Esophagus squamous epithelium (tissue), 5 donors: ENCODE measurements at regions not wholly inside any gene's neighbourhood (a gene's known extent, or its start where the extent isn't known, plus 50 kb on each side); places are given as distances from the start of the nearest gene placed in this dataset.

Source experiments
- DNase-seq: peaks from one replicate; lab custom pipeline; 2025; lab: John Stamatoyannopoulos, UW
- H3K27ac ChIP-seq, 4 donors: fragments of 200-600 bp; sonication (generic); one replicate each; pipeline ENCODE4 v1.5.1; 2016 to 2019; ENCODE audit warnings: mild to moderate bottlenecking in 1 of 4
- H3K27me3 ChIP-seq, 4 donors: fragments of 200-600 bp; sonication (generic); 1 replicate in 3 of 4; 2 replicates in 1 of 4; pipeline versions ENCODE4 v1.5.1 to v1.6.0; 2017 to 2021; ENCODE audit warnings: antibody characterized with exemption in 1 of 4
- H3K36me3 ChIP-seq, 3 donors: fragments of 200-600 bp; sonication (generic); one replicate each; pipeline ENCODE4 v1.5.1; 2016 to 2019
- H3K4me1 ChIP-seq, 3 donors: fragments of 200-600 bp; sonication (generic); one replicate each; pipeline ENCODE4 v1.5.1; 2017 to 2019
- H3K4me3 ChIP-seq, 4 donors: fragments of 200-600 bp; sonication (generic); 1 replicate in 3 of 4; 2 replicates in 1 of 4; pipeline ENCODE4 v1.5.1; 2016 to 2019; ENCODE audit warnings: mild to moderate bottlenecking in 2 of 4, moderate library complexity in 1 of 4
- H3K9me3 ChIP-seq, 3 donors: fragments of 200-600 bp; sonication (generic); one replicate each; pipeline ENCODE4 v1.5.1; 2016 to 2019
- POLR2A ChIP-seq, 4 donors: fragments of 450-650 bp; IDR thresholded peaks; one replicate each; pipeline ENCODE4 v1.6.1; 2017; ENCODE audit warnings: antibody characterized with exemption in 4 of 4, mild to moderate bottlenecking in 4 of 4, moderate library complexity in 3 of 4
- WGBS, 2 donors: methylation state at CpG; one replicate each; pipeline ENCODE4 v1.1.5; 2018; 5-methylcytosine and 5-hydroxymethylcytosine counted together
- intact Hi-C: fragments of 100-400 bp; cut with DNase I; formaldehyde crosslinking; loops from one replicate; pipeline ENCODE4 v1.15.0; 2022
- TF ChIP-seq, protein P1 (sequence below), 6 experiments: fragments of 450-650 bp in 4 of 6; fragments of 200-600 bp in 2 of 6; sonication (generic) in 2 of 6; IDR thresholded peaks; one replicate each; pipeline ENCODE4 v1.5.1; 2016 to 2019; ENCODE audit warnings: antibody characterized with exemption in 6 of 6, mild to moderate bottlenecking in 4 of 6, moderate library complexity in 4 of 6
- donor health status: DM: yes; HTN: yes; CAD: no.

DNA sequence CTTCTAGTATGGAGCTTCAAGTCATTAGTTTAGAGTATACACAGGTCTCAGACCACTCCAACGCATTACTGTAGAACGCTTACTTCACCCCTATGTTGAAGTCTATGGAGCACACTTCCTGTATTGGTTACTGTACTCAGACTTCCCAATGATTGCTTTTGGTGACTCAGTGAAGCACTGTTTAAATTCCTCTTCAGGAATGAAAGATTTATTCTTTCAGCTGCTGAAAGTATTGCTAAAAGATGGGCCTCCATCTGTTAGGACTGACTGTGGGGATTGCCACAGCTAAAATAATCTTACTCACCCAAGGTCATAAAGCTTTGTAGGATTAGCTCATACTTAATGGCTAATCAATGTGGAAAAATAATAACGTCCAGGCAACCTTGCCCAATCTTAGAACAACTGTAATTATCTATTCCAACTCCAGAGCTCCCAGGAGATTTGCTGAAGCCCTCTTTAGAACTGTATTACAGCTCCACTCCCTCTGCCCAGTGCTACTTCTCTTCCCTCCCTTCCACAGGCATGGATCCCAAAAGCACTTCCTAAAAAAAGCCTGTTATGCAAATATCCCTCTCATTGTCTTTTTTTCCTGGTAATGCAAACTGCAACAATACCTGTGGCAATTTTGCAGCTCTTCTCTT lies 281.9 kb upstream of the HS3ST1 start:
- Histone ChIP-seq H3K27me3 (no peaks in the 10 kb centered on the region), H3K27ac (no peak overlapping the region), H3K9me3 (no peaks in the 10 kb centered on the region), H3K4me3 (no peak overlapping the region), H3K36me3 (no peaks in the 10 kb centered on the region), H3K4me1 (no peaks in the 10 kb centered on the region)
- no peak for DNase-seq
- no peak for TF ChIP-seq POLR2A (IDR thresholded peaks at IDR 0.05)
- TF ChIP-seq, protein P1, sequence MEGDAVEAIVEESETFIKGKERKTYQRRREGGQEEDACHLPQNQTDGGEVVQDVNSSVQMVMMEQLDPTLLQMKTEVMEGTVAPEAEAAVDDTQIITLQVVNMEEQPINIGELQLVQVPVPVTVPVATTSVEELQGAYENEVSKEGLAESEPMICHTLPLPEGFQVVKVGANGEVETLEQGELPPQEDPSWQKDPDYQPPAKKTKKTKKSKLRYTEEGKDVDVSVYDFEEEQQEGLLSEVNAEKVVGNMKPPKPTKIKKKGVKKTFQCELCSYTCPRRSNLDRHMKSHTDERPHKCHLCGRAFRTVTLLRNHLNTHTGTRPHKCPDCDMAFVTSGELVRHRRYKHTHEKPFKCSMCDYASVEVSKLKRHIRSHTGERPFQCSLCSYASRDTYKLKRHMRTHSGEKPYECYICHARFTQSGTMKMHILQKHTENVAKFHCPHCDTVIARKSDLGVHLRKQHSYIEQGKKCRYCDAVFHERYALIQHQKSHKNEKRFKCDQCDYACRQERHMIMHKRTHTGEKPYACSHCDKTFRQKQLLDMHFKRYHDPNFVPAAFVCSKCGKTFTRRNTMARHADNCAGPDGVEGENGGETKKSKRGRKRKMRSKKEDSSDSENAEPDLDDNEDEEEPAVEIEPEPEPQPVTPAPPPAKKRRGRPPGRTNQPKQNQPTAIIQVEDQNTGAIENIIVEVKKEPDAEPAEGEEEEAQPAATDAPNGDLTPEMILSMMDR (IDR thresholded peaks at IDR 0.05), result no peak
- intact Hi-C loops, result no loop called here
- 69 to 77% methylated on average over 3 of the region's 3 CpGs for WGBS, 2 donors

DNA sequence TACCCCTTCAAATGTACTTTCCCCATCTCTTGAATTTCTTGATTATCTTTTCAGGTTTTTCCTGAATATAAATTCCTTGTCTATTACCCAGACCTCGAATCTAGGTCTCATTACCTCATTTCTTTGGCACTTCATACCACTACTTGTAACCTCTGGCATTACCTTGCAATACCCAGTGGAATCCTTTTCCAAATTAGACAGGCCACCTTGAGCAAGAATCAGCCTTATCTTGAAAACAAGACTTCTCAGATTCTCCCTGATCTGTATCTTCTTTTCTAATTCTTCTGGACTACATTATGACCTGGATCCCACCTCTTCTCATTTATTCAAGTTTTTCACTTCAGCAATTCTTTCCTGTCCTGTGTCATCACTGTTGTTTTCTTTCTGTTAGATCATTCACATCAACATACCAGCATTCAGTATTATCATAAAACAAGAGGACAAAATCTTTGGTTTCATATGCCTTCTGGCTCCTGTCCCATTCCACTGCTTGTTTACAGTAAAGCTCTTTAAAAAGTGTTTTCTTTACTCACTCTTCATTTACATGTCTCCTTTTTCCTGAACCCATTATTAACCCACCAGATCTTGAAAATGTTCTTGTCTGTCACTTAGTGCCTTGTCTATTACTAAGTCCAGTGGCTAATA lies 275.6 kb upstream of the HS3ST1 start:
- Histone ChIP-seq H3K4me3 (no peak overlapping the region), H3K27me3 (no peaks in the 10 kb centered on the region), H3K27ac (no peak overlapping the region), H3K4me1 (peaks cover 0 to 18% (median 1%) of the 10 kb centered on the region in 3 donors), H3K9me3 (no peaks in the 10 kb centered on the region), H3K36me3 (no peaks in the 10 kb centered on the region)
- no peak for DNase-seq
- no peak for TF ChIP-seq POLR2A (IDR thresholded peaks at IDR 0.05)
- TF ChIP-seq, protein P1 (IDR thresholded peaks at IDR 0.05), result no peak
- 47 to 50% methylated on average over 1 of the region's 1 CpG for WGBS, 2 donors
- intact Hi-C loops, result no loop called here

DNA sequence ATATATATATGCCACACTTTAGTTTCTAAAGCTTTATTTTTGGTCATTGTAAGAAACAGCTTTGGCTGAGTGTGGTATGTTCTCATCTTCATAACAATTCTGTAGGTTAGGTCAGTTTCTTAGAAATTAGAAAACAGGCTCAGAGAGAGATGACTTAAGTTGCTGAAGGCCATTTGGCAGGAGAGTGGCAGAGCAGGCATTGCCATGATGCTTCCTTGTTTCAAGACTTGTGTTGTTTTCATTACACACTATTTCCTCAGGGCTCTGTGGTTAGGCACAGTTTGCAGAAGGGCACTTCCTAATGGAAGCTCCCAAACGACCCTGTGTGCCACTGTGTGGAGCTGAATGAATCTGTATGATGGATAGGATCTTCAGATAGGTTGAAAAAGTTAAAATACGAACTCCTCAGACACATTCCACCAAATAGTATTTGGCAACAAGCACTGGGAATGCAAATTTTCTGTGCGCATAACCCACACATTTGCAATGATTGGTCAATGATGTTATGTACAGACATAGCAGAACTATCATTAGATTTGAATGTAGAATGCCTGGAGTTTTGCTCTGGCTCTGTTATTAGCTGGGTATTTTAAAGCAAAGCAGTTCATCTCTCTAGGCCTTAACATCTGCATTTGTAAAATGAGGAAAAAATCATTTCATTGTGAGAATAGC lies 274.3 kb upstream of the HS3ST1 start:
- WGBS, 2 donors, result 52 to 55% methylated on average over 3 of the region's 3 CpGs
- H3K36me3 ChIP-seq, result no peaks in the 10 kb centered on the region
- H3K9me3 ChIP-seq, result no peaks in the 10 kb centered on the region
- H3K27me3 ChIP-seq, result no peaks in the 10 kb centered on the region
- intact Hi-C loops, result no loop called here
- H3K27ac ChIP-seq, result no peak overlapping the region
- H3K4me3 ChIP-seq, result no peak overlapping the region
- no peak for TF ChIP-seq POLR2A (IDR thresholded peaks at IDR 0.05)
- TF ChIP-seq, protein P1 (IDR thresholded peaks at IDR 0.05), result no peak
- H3K4me1 ChIP-seq, result peaks cover 0 to 31% (median 13%) of the 10 kb centered on the region in 3 donors
- no peak for DNase-seq

DNA sequence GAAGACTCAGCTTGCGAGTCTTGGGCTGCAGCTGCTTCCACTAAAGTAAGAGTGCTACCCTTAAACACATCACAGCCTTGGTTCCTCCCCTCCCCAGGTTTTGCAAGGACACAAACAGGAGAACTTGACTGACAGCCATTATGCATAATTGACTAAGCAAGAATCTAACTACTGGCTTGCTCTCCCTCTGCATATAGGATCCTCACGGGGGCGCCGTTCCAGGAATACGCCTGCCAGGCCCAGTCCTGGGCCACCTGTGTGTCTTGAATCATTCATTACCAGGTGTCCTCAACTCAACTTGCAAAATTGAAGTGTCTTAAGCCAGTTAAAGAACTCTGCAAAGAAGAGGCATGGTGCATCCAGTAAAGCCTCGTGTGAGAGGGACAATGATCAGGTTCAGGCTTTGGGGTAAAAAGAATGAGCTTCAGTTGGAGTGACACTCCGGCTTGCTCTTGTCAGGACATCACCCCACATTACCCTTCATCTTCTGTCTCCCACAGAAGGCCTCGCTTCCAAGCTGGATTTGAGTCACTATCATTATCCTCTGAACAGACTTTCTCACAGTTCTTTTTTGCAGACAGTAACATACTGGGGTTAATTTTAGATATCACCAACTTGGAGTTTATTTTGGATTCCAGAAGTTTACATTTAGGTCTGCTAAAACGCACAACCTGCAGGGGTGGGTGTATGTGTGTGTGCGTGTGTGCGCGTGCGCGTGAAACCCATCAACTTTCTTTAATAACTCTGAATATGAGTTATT lies 273.5 kb upstream of the HS3ST1 start:
- Histone ChIP-seq H3K36me3 (no peaks in the 10 kb centered on the region), H3K4me3 (no peak overlapping the region), H3K27me3 (no peaks in the 10 kb centered on the region), H3K27ac (no peak overlapping the region), H3K4me1 (peaks cover 0 to 39% (median 13%) of the 10 kb centered on the region in 3 donors), H3K9me3 (no peaks in the 10 kb centered on the region)
- intact Hi-C loops, result no loop called here
- 85 to 86% methylated on average over 9 to 12 of the region's 14 CpGs for WGBS, 2 donors
- no peak for DNase-seq
- no peak for TF ChIP-seq POLR2A (IDR thresholded peaks at IDR 0.05)
- TF ChIP-seq, protein P1 (IDR thresholded peaks at IDR 0.05), result no peak
